ENCODE measurements at regions not wholly inside any gene's neighbourhood (a gene's known extent, or its start where the extent isn't known, plus 50 kb on each side); places are given as distances from the start of the nearest gene placed in this dataset.
"Not testable (repeated sequence)": the region's sequence is repeated elsewhere in the genome, so short reads cannot be mapped to it uniquely, and the experiment has no call there.

GRCh38 chr18:34482204-34482603 is 227.9 kb upstream of the DTNA start:
- no peak for DNase-seq

- no peak for DNase-seq
Observed at GRCh38 chr18:34483198-34483597, 226.9 kb upstream of the DTNA start.

GRCh38 chr18:34491719-34492118 is 218.4 kb upstream of the DTNA start:
- DNase-seq, result no peak

DNA sequence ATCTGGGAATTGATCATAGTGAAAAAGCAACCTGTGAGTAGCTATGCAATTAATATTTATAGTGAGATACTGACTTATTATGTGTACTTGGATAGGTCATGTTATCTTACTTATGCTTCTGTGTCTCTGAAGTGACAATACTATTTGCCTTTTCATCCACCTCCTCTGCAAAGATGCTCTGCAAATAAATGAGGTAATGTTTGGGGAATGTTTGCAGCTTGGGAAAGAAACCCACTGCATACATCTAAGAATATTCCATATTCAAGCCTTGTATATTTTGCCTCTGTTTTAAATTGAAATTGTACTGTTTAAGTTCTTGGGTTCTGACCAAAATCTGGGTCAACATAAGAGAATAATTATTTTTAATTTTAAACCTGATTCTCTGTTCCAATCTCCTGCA is 217.4 kb upstream of the DTNA start:
- peak in 1 of 2 experiments; percentile 24 for DNase-seq

DNA sequence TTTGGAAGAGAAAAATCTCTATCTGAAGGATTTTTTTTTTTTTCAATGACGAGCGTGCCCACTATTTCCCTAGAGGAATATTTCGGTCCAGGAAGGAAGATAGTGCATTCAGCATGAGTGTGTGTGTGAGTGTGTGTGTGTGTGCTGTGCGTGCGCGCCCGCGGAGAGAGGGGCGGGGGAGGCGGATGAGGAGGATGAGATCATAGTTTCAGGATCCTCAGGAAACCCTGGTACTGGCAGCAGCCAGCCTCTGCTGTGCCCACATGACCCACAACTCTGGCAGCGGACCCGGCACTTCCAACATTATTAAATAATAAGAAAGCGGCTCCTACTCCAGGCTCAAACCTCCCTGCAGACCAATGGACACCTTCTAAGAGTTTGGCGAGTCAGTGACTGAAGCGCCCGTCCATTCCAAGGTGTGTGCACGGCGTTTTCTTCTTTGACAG is 217.0 kb upstream of the DTNA start:
- DNase-seq, result peak; percentile 60 to 75

DNA sequence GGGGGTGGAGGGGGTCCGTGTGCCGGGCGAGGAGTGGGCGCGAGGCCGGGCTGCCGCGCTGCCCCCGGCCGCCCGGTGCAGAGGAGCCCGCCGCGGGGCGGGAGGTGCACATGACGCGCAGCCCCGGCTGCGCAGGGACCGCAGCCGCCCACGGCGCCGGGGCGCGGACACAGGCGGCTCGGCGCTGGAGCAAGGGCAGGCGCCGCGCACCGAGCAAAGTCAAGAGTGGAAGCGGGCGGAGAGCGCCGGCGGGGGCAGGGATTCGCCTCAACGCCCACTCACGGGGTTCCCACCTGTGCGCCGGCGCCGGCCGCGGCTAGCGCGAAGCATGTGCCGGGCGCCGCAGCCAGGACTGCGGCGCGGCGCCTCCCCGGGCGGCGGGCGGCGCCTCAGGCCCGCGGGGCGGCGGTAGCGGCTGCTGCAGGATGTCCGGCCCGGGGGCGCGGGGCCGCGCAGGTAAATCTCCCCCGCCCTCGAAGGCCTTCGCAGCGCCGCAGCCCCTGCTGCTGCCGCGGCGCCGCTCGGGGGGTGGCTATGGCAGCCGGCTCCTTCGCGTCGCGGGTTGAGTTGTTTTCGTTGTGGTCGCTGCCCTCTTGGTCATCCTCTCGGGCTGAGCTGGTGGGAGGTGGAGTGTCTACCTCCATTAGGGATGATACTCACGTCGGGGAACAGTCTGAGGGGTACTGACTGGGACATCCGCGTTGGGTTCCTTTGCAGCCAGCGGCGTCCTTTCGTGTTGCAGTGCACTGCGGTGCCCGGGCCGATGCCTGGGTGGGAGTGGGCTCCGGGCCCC is 216.3 kb upstream of the DTNA start:
- peak; percentile 47 to 56 for DNase-seq

DNA sequence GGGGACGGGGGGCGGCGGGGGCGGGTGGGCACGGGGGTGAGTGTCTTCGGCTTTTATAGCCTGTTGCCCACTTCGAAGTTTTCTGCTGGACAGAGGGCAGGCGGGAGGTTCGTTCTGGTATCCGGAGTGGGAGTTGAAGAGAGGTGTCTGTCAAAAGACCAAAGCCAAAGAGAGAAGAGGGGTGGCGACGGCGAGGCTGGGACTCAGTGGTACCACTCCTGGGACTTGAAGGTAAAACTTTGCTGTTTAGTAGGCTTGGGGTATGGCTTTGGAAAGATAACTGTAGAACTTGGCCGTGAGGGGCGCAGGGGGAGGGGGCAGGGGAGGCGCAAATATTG is 215.8 kb upstream of the DTNA start:
- no peak for DNase-seq

- no peak for DNase-seq
Observed at GRCh38 chr18:34495506-34495905, 214.6 kb upstream of the DTNA start.

- no peak for DNase-seq
Observed at GRCh38 chr18:34501553-34501952, 208.5 kb upstream of the DTNA start.

- no peak for DNase-seq
Observed at GRCh38 chr18:34506198-34506597, 203.9 kb upstream of the DTNA start.

DNA sequence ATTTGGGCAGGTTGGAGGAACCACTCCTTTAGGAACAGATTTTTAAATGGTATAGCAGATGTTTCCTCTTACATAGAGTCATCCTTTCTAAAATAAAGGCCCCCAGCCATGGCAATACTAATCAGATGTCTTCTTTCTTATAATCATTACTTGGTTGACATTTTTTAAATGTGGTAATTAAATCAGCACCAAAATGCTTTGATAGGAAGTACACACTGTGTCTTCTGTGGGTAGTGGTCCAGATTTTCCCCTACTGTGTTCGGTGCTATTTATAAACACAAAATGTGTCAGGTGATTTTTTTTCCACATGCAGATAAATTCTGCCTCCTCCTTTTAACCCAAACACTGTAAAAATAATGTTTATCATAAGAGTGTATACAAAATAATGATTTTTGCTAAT is 200.9 kb upstream of the DTNA start:
- DNase-seq, result no peak

GRCh38 chr18:34509879-34510586 is 200.1 kb upstream of the DTNA start:
- DNase-seq, result no peak

- no peak for DNase-seq
Observed at GRCh38 chr18:34510926-34511325, 199.2 kb upstream of the DTNA start.

DNA sequence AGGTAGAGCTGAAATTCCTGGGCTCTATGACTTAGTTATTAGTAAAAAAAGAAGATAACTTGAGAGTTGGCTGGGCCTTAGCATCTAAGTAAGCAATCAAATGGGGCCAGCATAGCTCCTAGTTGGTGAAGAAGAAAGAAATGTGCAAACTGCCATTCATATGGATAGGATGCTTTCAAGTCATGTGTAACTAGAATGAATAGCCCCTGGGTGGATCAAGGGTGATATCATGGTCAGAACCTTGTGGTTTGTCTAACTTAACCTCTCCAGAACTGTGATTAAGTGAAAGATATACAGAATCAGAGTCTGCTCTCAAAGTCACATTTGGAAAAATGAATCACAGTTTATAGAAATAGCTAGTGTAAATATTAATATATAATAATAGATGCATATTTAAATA is 198.7 kb upstream of the DTNA start:
- DNase-seq, result no peak

GRCh38 chr18:34511879-34512278 is 198.2 kb upstream of the DTNA start:
- no peak for DNase-seq

GRCh38 chr18:34514238-34514637 is 195.9 kb upstream of the DTNA start:
- DNase-seq, result no peak

GRCh38 chr18:34514957-34515356 is 195.1 kb upstream of the DTNA start:
- no peak for DNase-seq

GRCh38 chr18:34516355-34516754 is 193.7 kb upstream of the DTNA start:
- not testable (repeated sequence) for DNase-seq

DNA sequence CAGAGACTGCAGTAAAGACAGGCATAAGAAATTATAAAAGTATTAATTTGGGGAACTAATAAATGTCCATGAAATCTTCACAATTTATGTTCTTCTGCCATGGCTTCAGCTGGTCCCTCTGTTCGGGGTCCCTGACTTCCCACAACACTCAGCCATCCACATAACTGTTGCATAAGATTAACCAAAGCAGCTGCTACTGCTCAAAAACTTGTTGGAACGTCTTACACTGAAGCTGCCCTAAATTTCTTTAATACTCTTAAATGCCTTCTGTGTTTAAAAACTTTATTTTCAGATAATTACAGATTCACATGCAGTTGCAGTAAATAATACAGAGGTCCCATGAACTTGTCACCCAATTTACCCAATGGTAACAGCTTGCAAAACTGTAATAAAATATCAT is 193.1 kb upstream of the DTNA start:
- DNase-seq, result not testable (repeated sequence)

DNA sequence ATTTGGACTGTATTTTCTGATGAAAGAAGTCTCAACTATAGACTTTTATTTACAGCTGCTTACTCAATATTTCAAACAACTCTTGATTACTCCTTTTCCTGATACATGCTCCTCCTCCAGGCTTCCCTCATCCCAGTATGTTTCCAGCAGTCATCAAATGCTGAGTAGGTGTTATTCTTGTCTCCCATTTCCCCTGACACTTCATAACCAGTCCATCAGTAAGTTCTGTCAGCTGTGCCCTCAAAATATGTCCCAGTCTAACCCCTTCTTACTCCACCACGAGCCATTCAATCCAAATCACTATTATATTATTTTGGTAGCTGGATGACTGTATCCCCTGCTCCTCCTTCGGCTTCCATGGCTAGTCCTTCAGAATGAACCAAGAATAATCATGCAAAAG is 189.1 kb upstream of the DTNA start:
- no peak for DNase-seq

- no peak for DNase-seq
Observed at GRCh38 chr18:34522603-34523002, 187.5 kb upstream of the DTNA start.

DNA sequence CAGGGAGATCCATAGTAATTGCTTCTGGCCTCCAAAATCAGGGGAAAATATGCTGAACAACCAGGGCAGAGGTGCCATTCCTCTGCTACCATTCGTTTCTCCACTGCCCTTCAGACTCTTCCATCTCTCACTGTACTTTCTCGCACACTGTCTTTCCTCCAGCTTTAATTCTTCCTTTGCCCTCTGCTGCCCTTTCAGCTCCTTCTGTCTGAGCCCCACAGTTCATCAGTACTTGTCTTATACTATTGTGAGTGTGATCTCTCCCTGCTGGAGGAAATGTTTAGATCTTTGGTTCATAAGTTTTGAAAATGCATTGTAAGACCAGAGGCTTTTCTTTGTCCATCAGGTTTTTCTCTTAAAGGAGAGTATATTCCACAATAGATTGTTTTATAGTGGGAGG is 184.9 kb upstream of the DTNA start:
- no peak for DNase-seq

GRCh38 chr18:34528177-34528576 is 181.9 kb upstream of the DTNA start:
- DNase-seq, result no peak
